ENCODE measurements at regions not wholly inside any gene's neighbourhood (a gene's known extent, or its start where the extent isn't known, plus 50 kb on each side); places are given as distances from the start of the nearest gene placed in this dataset.
"Not testable (repeated sequence)": the region's sequence is repeated elsewhere in the genome, so short reads cannot be mapped to it uniquely, and the experiment has no call there.

DNA sequence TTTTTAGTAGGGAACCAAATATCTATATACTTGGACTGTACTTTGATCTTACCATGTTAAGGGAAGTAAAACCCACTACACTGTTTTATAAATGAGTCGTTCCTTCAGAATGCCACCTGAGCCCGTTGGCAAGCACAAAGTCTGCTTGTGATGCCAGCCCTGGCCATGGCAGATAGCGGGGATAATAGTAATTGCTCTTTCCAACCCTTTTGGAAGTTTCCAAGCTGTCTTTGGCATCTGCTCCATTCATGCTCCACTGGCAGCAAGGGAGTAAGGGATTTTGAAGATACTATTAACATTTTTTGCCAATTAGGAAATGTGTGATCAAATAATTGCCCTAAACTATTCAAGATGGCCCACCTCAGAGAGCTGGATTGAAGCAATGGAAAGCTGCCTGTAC is 689.2 kb upstream of the SLIT2 start:
- DNase-seq: no peak
- 87 to 94% methylated on average over 3 of the region's 3 CpGs for WGBS, 2 donors
- no peaks in the 10 kb centered on the region for H3K27me3 ChIP-seq
- no peaks in the 10 kb centered on the region for H3K36me3 ChIP-seq (ENCODE audit: low read depth, missing control alignments)
- no peaks in the 10 kb centered on the region for H3K9me3 ChIP-seq
- H3K4me3 ChIP-seq: no peak overlapping the region
- H3K27ac ChIP-seq: no peak overlapping the region
- no peak for TF ChIP-seq POLR2A (IDR thresholded peaks at IDR 0.05)
- no peaks in the 10 kb centered on the region for H3K4me1 ChIP-seq
- intact Hi-C loops (cut with DNase I; ENCODE audit: low total_unique reads): no loop called here

DNA sequence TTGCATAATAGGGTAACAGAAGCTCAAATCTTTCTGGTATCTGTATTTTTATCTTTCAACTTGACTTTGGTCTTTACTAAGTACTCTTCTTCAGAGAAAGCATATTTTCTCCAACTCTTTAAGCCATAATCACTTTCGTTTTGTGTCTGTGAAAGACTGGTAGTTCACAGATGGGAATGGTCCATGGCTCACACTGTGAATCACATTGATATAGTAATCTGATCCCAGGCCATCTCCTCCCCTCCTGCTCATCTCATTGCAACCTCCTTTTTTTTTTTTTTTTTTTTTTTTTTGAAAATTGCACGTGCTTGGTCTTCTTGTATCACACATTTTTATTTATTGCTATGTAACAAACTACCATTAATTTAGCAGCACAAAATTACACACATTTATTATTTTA is 694.5 kb upstream of the SLIT2 start:
- DNase-seq: no peak

DNA sequence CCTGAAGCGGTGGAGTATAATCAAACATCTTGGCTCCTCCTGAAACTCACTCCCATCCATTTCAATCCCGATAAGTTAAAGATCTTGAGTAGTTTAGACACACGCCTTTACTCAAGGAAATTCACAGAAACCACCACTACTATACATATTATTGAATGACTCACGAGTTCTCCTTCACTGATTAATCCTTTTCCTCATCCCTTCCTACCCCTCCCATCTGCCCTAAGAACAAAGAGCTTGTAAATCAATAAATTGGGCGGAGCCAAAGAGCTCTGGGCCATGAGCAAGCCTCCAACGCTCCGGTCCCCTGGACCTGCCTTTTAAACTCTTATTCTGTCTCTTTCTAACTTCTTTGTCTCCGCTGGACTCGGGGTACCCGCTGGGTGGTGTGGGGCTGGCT is 695.4 kb upstream of the SLIT2 start:
- WGBS, 2 donors: 67 to 82% methylated on average over 10 of the region's 10 CpGs

More for the DNA sequence above, 694.5 kb upstream of the SLIT2 start:
- no peaks in the 10 kb centered on the region for H3K27me3 ChIP-seq
- H3K9me3 ChIP-seq: no peaks in the 10 kb centered on the region
- H3K36me3 ChIP-seq (ENCODE audit: low read depth, missing control alignments): no peaks in the 10 kb centered on the region
- whole genome bisulfite sequencing, 2 donors: 82 to 83% methylated on average over 2 of the region's 2 CpGs
- TF ChIP-seq, protein P1, sequence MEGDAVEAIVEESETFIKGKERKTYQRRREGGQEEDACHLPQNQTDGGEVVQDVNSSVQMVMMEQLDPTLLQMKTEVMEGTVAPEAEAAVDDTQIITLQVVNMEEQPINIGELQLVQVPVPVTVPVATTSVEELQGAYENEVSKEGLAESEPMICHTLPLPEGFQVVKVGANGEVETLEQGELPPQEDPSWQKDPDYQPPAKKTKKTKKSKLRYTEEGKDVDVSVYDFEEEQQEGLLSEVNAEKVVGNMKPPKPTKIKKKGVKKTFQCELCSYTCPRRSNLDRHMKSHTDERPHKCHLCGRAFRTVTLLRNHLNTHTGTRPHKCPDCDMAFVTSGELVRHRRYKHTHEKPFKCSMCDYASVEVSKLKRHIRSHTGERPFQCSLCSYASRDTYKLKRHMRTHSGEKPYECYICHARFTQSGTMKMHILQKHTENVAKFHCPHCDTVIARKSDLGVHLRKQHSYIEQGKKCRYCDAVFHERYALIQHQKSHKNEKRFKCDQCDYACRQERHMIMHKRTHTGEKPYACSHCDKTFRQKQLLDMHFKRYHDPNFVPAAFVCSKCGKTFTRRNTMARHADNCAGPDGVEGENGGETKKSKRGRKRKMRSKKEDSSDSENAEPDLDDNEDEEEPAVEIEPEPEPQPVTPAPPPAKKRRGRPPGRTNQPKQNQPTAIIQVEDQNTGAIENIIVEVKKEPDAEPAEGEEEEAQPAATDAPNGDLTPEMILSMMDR (IDR thresholded peaks at IDR 0.05): no peak
- TF ChIP-seq POLR2A (IDR thresholded peaks at IDR 0.05): no peak
- H3K27ac ChIP-seq: no peak overlapping the region
- intact Hi-C loops (cut with DNase I; ENCODE audit: low total_unique reads): no loop called here
- H3K4me3 ChIP-seq: no peak overlapping the region
- no peaks in the 10 kb centered on the region for H3K4me1 ChIP-seq

DNA sequence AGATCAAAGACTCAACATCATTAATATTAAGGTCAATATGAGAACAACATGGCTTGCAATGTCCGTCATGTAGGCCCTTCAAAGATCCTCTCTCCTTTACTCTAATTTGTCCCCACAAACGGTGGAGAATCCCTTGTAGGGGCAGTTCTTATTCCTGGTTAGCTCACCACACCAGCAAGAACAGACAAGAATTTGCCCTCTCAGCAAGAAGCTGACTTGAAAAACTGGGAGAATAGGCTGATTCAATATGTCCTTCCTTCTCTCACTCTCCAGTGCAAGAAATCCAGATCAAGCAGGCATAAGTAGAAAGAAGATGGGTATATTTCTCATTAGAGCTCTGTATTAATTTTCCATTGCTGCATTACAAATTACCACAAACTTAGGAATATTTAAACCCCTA is 704.2 kb upstream of the SLIT2 start:
- 77 to 85% methylated on average over 2 of the region's 2 CpGs for WGBS, 2 donors

More for the DNA sequence above, 695.4 kb upstream of the SLIT2 start:
- intact Hi-C loops (cut with DNase I; ENCODE audit: low total_unique reads); H3K4me3 ChIP-seq; H3K36me3 ChIP-seq (ENCODE audit: low read depth, missing control alignments); DNase-seq; H3K27me3 ChIP-seq; H3K9me3 ChIP-seq; H3K4me1 ChIP-seq; H3K27ac ChIP-seq: not testable (repeated sequence)

DNA sequence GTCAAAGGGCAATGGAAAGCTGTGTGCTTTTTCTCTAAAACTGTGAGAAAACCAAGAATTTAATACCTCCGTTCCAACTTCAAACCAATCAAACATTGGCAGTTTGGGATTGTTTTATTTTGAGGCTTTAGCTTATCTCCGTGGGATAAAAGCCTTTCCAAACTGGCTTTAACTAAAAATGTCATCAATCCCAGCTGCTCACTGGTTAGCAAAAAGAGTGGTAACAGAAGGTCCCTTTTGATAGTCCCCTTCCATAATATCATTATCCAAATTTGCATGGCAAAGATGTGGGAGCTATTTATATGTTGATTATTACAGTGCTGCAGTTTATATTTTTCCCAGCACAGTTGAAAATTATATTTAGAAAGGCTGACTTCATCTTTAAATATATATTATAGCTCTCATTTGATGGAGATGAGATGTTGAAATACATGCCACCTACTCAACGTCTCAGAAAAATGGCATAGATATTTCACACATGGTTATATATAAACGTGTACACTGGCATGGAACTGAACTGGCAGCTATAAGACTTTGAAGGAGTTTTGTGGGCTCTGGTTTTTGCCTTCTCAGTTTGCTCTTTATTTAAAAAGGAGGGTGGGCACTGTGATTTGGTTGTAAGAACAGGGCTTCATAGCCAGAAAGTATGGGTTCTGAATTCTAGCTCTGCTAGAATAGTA is 707.1 kb upstream of the SLIT2 start:
- no peak for TF ChIP-seq POLR2A (IDR thresholded peaks at IDR 0.05)
- TF ChIP-seq, protein P1 (IDR thresholded peaks at IDR 0.05): no peak
- no peak for DNase-seq
- no peak overlapping the region for H3K27ac ChIP-seq
- H3K9me3 ChIP-seq: no peaks in the 10 kb centered on the region
- no peaks in the 10 kb centered on the region for H3K36me3 ChIP-seq (ENCODE audit: low read depth, missing control alignments)
- H3K4me1 ChIP-seq: no peaks in the 10 kb centered on the region
- H3K27me3 ChIP-seq: no peaks in the 10 kb centered on the region
- 79 to 82% methylated on average over 4 of the region's 4 CpGs for WGBS, 2 donors
- H3K4me3 ChIP-seq: no peak overlapping the region
- intact Hi-C loops (cut with DNase I; ENCODE audit: low total_unique reads): no loop called here

More for the DNA sequence above, 704.2 kb upstream of the SLIT2 start:
- Histone ChIP-seq H3K4me3 (no peak overlapping the region), H3K4me1 (no peaks in the 10 kb centered on the region), H3K27me3 (no peaks in the 10 kb centered on the region), H3K36me3 (ENCODE audit: low read depth, missing control alignments) (no peaks in the 10 kb centered on the region), H3K9me3 (no peaks in the 10 kb centered on the region), H3K27ac (no peak overlapping the region)
- intact Hi-C loops (cut with DNase I; ENCODE audit: low total_unique reads): no loop called here
- no peak for DNase-seq
- TF ChIP-seq POLR2A (IDR thresholded peaks at IDR 0.05): no peak
- TF ChIP-seq, protein P1 (IDR thresholded peaks at IDR 0.05): no peak

Measured in testis (tissue), 2 donors.